ENCODE measurements at regions not wholly inside any gene's neighbourhood (a gene's known extent, or its start where the extent isn't known, plus 50 kb on each side); places are given as distances from the start of the nearest gene placed in this dataset.
"Not testable (repeated sequence)": the region's sequence is repeated elsewhere in the genome, so short reads cannot be mapped to it uniquely, and the experiment has no call there.

DNA sequence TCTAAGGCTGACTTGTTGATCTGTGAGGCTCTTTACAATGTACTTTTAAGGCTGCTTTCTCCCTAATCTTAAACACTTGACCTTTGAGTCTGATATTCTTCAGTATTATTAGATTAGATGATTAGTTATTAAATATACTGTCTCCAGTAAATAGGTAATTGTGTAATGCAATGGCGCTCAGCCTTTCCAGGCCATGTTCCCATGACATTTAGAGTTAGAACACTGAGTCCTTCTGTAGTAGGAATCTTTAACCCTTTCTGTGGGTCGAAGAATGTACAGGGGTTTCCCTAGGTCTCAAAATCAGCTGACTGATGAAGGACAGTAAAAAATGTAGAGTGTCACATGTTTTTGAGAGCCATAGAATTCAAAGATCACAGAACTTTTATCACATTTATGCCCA, 104.4 kb downstream of the LMO4 start:
- TF ChIP-seq, protein P1, sequence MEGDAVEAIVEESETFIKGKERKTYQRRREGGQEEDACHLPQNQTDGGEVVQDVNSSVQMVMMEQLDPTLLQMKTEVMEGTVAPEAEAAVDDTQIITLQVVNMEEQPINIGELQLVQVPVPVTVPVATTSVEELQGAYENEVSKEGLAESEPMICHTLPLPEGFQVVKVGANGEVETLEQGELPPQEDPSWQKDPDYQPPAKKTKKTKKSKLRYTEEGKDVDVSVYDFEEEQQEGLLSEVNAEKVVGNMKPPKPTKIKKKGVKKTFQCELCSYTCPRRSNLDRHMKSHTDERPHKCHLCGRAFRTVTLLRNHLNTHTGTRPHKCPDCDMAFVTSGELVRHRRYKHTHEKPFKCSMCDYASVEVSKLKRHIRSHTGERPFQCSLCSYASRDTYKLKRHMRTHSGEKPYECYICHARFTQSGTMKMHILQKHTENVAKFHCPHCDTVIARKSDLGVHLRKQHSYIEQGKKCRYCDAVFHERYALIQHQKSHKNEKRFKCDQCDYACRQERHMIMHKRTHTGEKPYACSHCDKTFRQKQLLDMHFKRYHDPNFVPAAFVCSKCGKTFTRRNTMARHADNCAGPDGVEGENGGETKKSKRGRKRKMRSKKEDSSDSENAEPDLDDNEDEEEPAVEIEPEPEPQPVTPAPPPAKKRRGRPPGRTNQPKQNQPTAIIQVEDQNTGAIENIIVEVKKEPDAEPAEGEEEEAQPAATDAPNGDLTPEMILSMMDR (IDR thresholded peaks at IDR 0.05): not testable (repeated sequence)
- TF ChIP-seq POLR2A (IDR thresholded peaks at IDR 0.05): not testable (repeated sequence)

All from testis (tissue), 2 donors.